ENCODE measurements at regions not wholly inside any gene's neighbourhood (a gene's known extent, or its start where the extent isn't known, plus 50 kb on each side); places are given as distances from the start of the nearest gene placed in this dataset.

DNA sequence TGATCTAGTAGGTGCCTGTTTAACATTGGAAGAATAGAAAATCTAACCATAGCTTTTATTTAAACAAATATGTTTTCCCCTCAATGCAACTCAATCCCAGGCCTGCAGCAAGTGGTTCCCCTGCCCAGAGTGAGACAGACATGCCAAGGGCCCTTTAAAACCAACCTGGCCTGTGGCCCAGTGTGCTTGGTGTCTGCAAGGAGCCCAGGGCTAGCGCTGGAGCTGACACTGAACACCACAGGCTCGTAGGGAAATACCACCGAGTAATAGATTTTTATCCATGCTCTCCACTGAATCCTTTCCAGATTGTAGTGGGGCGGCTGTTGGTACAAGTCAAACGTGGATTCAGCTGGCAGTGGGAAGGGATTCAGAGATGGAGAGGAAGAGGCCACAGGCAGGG is 95.6 kb upstream of the NRXN3 start:
- no peak overlapping the region for H2AFZ ChIP-seq (ENCODE audit: low read length)
- H4K20me1 ChIP-seq (ENCODE audit: insufficient read depth, low read length, poor library complexity, severe bottlenecking): no peaks in the 10 kb centered on the region
- no peaks in the 10 kb centered on the region for H3K9me2 ChIP-seq (replicated peaks; ENCODE audit: low read depth, low read length)
- no peaks in the 10 kb centered on the region for H3K9me3 ChIP-seq (ENCODE audit: insufficient read depth, low read depth, low read length)
- H3K27me3 ChIP-seq (ENCODE audit: insufficient read depth, low read length, poor library complexity, severe bottlenecking): no peaks in the 10 kb centered on the region
- H3K4me2 ChIP-seq (ENCODE audit: low read depth, low read length, poor library complexity, severe bottlenecking): no peak overlapping the region
- no peaks in the 10 kb centered on the region for H3K79me2 ChIP-seq (ENCODE audit: insufficient read depth, low read length)
- no peaks in the 10 kb centered on the region for H3F3A ChIP-seq (ENCODE audit: low read depth)
- no peak for TF ChIP-seq EZH2phosphoT487 (IDR thresholded peaks at IDR 0.05; ENCODE audit: borderline replicate concordance)
- TF ChIP-seq, protein P1, sequence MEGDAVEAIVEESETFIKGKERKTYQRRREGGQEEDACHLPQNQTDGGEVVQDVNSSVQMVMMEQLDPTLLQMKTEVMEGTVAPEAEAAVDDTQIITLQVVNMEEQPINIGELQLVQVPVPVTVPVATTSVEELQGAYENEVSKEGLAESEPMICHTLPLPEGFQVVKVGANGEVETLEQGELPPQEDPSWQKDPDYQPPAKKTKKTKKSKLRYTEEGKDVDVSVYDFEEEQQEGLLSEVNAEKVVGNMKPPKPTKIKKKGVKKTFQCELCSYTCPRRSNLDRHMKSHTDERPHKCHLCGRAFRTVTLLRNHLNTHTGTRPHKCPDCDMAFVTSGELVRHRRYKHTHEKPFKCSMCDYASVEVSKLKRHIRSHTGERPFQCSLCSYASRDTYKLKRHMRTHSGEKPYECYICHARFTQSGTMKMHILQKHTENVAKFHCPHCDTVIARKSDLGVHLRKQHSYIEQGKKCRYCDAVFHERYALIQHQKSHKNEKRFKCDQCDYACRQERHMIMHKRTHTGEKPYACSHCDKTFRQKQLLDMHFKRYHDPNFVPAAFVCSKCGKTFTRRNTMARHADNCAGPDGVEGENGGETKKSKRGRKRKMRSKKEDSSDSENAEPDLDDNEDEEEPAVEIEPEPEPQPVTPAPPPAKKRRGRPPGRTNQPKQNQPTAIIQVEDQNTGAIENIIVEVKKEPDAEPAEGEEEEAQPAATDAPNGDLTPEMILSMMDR (conservative IDR thresholded peaks at IDR 0.05; ENCODE audit: low read length): no peak
- H3K4me1 ChIP-seq (ENCODE audit: insufficient read depth, low read length, poor library complexity, severe bottlenecking): no peaks in the 10 kb centered on the region
- H3K36me3 ChIP-seq (ENCODE audit: insufficient read depth, low read length): no peaks in the 10 kb centered on the region
- no peak overlapping the region for H3K9ac ChIP-seq (ENCODE audit: low read depth, low read length, poor library complexity, severe bottlenecking)
- H3K4me3 ChIP-seq (ENCODE audit: low read length, poor library complexity, severe bottlenecking): no peak overlapping the region

DNA sequence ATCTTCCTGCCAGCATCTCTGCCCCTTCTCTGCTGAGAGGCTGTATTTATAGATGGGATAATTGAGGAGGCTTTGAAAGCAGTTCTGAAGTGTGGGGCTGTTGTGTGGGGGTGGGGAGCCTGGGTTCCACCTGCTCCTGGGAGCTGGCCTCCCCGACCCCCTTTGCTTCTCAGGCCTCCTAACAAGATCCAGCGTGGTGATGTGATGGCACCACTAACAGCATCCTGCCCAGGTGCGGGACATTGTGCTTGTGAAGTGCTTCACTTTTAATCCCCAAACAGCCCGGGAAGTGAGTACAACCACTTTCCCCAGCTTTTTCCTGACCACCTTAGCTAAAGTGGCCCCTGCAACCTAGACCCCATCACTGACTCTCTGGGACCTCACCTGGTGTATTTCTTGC is 95.1 kb upstream of the NRXN3 start:
- H3F3A ChIP-seq (ENCODE audit: low read depth): no peaks in the 10 kb centered on the region
- no peaks in the 10 kb centered on the region for H3K4me1 ChIP-seq (ENCODE audit: insufficient read depth, low read length, poor library complexity, severe bottlenecking)
- H3K79me2 ChIP-seq (ENCODE audit: insufficient read depth, low read length): no peaks in the 10 kb centered on the region
- no peaks in the 10 kb centered on the region for H3K9me2 ChIP-seq (replicated peaks; ENCODE audit: low read depth, low read length)
- H3K27me3 ChIP-seq (ENCODE audit: insufficient read depth, low read length, poor library complexity, severe bottlenecking): no peaks in the 10 kb centered on the region
- H4K20me1 ChIP-seq (ENCODE audit: insufficient read depth, low read length, poor library complexity, severe bottlenecking): no peaks in the 10 kb centered on the region
- H3K4me2 ChIP-seq (ENCODE audit: low read depth, low read length, poor library complexity, severe bottlenecking): no peak overlapping the region
- no peak for TF ChIP-seq EZH2phosphoT487 (IDR thresholded peaks at IDR 0.05; ENCODE audit: borderline replicate concordance)
- TF ChIP-seq, protein P1 (conservative IDR thresholded peaks at IDR 0.05; ENCODE audit: low read length): no peak
- no peak overlapping the region for H3K9ac ChIP-seq (ENCODE audit: low read depth, low read length, poor library complexity, severe bottlenecking)
- H3K9me3 ChIP-seq (ENCODE audit: insufficient read depth, low read depth, low read length): no peaks in the 10 kb centered on the region
- no peaks in the 10 kb centered on the region for H3K36me3 ChIP-seq (ENCODE audit: insufficient read depth, low read length)
- no peak overlapping the region for H3K4me3 ChIP-seq (ENCODE audit: low read length, poor library complexity, severe bottlenecking)
- no peak overlapping the region for H2AFZ ChIP-seq (ENCODE audit: low read length)

DNA sequence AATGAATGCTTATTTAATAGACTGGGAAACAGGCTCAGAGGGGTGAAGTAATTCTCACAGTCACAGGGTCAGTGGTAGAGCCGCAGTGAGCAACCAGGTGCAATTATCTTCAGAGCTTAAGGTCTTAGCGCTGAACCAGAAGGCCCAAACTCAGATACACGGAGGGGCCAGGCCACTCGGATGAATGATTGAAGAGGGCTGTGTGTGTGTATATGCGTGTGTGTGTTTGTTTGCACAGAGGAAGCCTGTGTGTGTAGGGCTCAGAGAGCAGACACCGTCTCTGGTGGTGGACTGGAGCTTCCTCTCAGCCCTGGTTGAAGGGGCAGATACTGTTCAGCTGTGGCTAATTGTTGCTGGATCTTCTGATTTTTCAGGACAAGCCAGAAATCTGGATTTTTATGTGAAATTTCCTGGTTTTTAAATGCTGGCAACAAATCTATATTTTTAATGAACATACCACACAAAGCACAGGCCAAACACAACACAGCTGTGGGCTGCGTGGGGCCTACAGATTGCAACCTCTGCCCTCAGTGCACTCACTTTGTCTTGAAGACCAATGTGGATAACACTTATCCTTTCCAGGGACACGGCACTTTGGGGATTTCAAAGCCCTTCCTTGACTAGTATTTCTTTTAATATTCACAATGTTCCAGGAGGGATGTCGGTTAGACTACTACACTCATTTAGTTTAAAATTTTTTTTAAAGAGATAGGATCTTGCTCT is 94.5 kb upstream of the NRXN3 start:
- Histone ChIP-seq H3K4me1 (ENCODE audit: insufficient read depth, low read length, poor library complexity, severe bottlenecking) (no peaks in the 10 kb centered on the region), H3K4me2 (ENCODE audit: low read depth, low read length, poor library complexity, severe bottlenecking) (no peak overlapping the region), H3K9me3 (ENCODE audit: insufficient read depth, low read depth, low read length) (no peaks in the 10 kb centered on the region), H3K36me3 (ENCODE audit: insufficient read depth, low read length) (no peaks in the 10 kb centered on the region), H2AFZ (ENCODE audit: low read length) (no peak overlapping the region), H3K9me2 (replicated peaks; ENCODE audit: low read depth, low read length) (no peaks in the 10 kb centered on the region), H4K20me1 (ENCODE audit: insufficient read depth, low read length, poor library complexity, severe bottlenecking) (no peaks in the 10 kb centered on the region), H3F3A (ENCODE audit: low read depth) (no peaks in the 10 kb centered on the region), H3K79me2 (ENCODE audit: insufficient read depth, low read length) (no peaks in the 10 kb centered on the region), H3K4me3 (ENCODE audit: low read length, poor library complexity, severe bottlenecking) (no peak overlapping the region), H3K27me3 (ENCODE audit: insufficient read depth, low read length, poor library complexity, severe bottlenecking) (no peaks in the 10 kb centered on the region), H3K9ac (ENCODE audit: low read depth, low read length, poor library complexity, severe bottlenecking) (no peak overlapping the region)
- TF ChIP-seq, protein P1 (conservative IDR thresholded peaks at IDR 0.05; ENCODE audit: low read length): no peak
- no peak for TF ChIP-seq EZH2phosphoT487 (IDR thresholded peaks at IDR 0.05; ENCODE audit: borderline replicate concordance)

Data from Loucy (cell line).